HG03135 (cell line): ENCODE measurements at regions not wholly inside any gene's neighbourhood (a gene's known extent, or its start where the extent isn't known, plus 50 kb on each side); places are given as distances from the start of the nearest gene placed in this dataset.

Experiments
- ATAC-seq: cut with Tn5 transposase; IDR thresholded peaks from one replicate; pipeline ENCODE4 v1.9.1; 2021; ENCODE audit warnings: mild to moderate bottlenecking, moderate library complexity; ENCODE audit not compliant: unreplicated experiment

GRCh38 chr3:43210049-43211027, 76.0 kb upstream of the SNRK start:
- no peak for ATAC-seq

DNA sequence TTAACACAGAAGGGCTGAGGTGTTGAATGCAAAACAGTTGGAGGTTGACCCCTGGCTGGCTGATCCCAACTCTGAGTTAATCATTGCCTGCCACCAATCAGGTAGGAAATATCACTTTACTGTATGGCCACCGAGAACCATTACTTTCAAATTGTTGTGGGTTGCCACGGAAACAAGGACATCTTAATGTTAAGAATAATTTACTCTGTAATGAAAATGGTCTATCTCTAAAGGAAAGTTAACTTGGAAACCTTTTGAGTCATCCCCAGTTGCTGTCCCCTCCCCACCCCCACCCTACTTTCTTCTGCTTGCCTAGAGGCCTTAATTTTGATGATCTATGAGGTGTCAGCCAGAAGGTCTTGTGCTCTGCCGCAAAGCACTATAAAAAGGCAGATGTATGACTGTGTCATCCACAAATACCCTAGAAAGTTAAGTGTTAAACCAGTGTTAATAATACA, 78.7 kb upstream of the SNRK start:
- no peak for ATAC-seq

DNA sequence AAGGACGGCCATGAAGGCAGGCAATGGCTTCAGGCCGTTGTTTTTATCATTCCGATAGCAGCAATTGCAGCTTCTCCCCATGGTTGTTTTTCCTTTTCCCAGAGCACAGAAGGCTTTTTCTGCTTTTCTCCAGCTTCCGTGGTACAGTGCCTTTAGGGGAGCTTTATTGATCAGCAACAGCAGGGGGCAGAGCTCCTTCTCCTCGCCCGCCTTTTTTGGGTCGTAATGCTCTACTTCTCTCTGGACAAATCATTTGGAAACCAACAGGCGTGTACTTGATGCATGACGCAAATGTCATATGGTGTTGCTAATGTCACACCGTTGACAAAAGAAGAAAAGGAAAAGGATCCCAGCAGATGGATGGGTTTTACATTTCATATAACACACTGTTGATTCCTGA, 79.7 kb upstream of the SNRK start:
- no peak for ATAC-seq

DNA sequence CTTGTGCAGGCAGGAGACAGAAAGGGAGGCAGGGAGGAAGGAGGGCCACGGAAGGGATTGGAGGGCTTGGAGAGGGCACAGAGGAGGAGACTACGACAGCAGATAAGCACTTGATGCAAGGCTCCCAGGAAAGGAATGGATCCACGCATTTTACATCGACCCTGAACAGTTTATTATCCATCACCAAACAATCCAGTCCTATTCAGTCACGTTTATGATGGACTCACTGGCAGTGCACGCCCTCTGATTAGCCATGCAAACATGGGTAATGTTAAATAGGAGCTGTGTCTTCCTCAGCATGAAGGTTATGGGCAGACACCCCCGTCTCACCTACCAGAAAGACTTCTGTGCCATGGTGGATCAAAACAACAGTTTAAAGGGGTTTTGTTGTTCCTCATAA, 80.2 kb upstream of the SNRK start:
- ATAC-seq: no peak

DNA sequence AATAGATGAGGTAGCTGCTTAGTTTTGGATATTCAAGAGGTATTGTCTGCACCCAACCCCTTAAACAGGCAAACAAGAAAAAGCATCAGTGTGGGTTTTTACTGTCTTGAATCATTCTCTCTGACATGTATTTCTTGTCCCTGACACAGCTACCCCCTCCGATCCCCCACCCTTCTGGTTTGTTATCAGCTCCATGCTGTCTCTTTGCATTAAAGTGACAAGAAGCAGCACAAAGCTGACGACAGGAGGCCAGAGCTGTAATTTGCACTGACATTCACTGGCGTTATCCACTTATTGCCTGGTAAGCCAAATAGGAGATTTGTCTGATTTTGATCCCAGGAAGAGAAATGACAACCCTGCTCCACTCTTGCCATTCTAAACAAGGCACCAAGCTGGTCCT, 83.3 kb upstream of the SNRK start:
- no peak for ATAC-seq

DNA sequence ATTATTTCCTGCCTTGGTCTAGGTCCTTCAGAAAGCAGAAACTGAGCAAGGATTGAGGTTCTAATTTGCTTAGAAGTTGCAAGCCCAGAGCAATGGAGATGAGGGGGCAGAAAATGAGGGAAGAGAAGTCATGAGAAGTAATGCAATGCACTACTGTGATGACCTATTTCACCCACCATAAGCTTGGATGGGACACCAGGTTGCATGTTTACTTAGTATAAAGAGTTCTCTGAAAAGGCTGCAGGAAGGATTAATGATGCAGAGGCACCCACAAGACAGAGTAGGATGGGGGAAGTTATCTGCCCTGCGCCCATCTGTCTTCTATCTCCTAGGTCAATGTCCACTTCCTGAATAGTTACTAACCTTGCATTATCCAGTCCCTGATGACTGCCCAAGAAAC, 84.8 kb upstream of the SNRK start:
- ATAC-seq: no peak

DNA sequence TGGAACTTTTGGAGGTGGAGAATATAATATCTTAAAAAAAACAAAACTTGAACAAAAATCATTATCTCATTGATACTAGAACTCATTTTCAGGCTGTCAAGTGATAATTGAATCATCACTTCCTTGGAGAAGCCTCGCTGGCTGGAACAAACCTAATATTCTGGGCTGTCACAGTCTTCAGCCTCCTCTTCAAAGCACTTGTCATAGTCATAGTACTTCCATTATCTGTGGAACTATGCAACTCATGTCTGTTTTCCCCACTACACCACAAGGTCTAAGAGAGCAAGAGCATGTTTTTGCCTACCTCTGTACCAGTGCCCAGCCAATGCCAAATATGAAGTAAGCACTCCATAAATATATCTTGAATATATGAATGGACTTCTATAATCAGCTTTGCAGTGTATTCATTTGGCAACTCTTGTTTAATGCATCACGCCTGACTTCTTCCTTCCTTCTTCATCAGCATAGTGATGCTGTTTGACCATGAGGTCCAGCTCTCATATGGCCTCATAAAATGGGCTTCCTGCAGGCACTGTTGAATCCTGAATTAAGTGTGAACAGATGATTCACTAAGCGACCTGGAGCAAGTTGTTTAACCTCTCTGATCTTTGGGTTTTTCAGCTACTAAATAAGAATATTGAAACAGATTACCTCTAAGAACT, 86.6 kb upstream of the SNRK start:
- no peak for ATAC-seq

- ATAC-seq: no peak
Observed at GRCh38 chr3:43198791-43199644, 87.3 kb upstream of the SNRK start.

- ATAC-seq: no peak
Observed at GRCh38 chr3:43198301-43198700, 88.0 kb upstream of the SNRK start.

GRCh38 chr3:43197181-43197580, 89.2 kb upstream of the SNRK start:
- ATAC-seq: no peak

DNA sequence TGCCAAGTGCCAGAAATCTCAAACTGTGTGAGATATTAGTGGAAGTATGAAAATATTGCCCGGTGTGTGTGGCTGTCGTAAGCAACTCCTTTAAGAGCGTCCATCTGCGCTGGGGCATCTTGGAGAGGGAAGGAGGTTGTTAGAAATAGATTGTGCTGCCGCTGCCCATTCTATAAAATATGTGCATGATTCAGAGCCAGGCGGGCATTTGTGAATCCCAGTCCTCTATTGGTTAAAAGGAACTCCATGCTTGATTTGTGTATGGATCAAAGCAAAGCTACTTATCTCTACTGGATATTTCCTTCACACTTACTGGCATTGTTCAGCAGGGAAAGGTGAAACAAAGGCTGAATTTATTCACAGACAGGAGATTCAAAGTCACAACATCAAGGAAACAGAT, 89.6 kb upstream of the SNRK start:
- ATAC-seq: no peak

DNA sequence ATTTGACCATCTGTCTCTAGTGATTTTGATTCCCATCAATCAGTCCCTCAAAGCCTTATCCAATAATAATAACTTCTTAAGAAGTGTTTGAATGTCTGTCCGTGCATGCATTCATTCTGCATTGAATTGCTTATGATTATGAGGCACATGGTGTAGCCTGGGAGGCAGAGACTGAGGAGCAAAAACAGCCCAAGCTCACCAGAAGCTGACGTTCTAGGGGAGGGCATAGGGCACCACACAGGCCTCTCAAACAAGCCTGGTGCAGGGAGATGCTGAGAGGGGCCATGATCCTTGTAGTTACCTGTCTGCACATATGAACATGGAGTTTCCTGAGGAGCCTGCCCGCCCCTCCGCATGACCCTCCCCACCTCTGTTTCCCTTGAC, 89.2 kb upstream of the POMGNT2 start:
- no peak for ATAC-seq

DNA sequence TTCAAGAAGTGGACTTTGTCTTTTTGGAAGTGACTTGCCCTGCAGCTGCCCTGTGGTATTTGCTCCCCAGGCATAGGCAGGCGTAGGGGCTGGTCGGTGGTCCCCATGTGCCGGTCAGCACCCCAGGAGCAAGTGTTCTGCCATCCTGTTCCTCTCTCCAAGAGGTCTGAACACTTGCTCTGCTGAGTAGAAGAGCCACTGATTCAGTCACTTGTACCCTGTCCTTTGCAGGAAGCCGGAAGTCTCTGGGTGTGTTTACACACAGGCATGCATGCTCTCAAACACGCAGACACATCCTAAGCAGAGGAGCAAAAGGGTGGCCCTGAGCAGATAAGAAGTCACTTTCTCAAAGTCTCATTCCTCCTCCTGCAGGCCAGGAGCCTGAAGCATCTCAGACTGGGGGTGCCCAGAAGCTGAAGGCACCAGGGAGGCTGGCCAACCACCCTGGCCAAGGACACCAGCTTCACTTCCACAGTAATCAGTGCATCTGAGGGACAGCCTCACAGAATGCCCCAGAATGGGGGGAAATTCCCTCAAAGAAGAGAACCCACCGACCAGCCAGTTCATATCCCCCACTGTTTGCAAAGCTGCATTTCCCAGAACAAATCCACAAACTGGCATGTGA, 88.7 kb upstream of the POMGNT2 start:
- ATAC-seq: no peak

- no peak for ATAC-seq
Observed at GRCh38 chr3:43194069-43194468, 88.2 kb upstream of the POMGNT2 start.

DNA sequence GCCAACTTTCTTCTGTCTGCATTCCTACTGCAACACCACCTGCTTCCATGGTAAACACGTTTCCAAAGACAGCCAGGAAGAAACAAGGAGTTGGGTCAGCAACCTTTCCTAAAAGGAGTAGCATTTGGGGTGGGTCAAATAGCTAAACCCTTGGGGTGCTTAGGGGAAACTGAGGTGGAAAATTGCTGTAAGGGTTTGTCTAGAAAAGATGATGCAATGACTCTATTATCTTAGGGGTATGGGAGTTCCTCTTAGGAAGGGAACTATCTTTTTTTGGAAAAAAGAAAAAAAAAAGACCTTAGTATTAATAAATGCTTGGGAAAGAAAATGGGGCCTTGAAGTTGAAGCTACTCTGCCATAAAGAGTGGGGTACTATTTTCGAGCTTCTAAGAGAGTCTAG, 86.1 kb upstream of the POMGNT2 start:
- ATAC-seq: no peak

GRCh38 chr3:43191116-43191515, 85.2 kb upstream of the POMGNT2 start:
- ATAC-seq: no peak

DNA sequence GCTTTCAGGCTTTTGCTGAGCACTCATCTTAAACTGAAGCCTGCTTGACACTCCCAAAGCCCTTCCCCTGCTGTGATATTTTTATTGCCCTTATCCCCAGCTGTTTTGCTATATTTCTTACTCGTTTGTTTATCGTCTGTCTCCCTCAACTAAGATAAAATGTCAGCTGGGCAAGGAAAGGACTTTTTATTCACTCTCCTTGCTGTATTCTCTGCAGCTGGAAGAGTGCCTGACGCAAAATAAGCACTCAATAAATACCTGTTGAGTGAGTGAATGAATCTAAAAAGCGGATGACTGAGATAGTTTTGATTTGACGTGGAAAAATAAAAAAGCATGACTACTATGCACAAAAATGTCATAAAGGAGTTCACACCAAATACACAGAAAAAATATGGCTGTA, 84.8 kb upstream of the POMGNT2 start:
- ATAC-seq: no peak

DNA sequence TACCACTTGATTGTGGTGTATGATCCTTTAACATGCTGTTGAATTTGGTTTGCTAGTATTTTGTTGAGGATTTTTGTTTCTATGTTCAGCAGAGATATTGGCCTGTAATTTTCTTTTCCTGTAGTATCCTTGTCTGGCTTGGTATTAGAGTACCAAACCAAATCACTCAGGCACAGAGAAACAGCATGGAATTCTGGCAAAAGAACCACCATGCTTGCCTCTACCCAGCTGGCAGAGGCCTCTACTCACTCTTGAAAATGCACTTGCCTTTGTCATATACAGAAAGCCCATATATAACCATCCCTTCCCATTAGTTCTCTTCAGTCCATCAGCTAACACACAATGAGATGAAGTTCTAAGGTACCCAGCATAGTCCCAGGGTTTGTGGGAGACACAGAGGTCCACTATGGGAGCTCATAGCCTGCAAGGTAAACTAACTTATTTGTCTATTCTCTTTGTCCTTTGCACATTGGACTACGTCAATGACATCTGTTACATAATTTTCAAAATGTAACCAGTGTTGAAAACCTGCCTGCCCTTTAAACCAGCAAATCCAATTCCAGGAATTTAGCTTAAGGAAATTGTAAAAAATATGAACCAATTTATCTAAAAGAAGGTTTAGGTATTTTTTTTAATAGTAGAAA, 82.1 kb upstream of the POMGNT2 start:
- ATAC-seq: no peak

DNA sequence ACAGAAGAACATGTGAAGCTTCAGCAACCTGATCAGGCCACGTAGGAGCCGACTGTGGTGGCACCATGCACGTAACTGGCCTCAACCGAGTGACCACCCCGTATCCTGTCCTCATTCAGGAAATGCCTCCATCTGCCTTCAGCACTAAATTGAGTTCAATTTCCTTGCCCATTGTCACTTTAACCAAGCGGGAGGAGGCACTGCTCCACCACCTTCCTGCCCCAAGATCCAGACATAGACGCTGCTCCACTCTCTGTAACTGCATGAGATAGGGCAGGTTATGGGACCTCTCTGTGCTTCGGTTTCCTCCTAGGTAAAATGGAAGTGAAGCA, 80.1 kb upstream of the POMGNT2 start:
- ATAC-seq: no peak

- ATAC-seq: no peak
Observed at GRCh38 chr3:43185274-43185982, 79.5 kb upstream of the POMGNT2 start.
